Inflammatory macrophage treated with lipopolysaccharide for 4 hours (primary cell): ENCODE measurements at regions not wholly inside any gene's neighbourhood (a gene's known extent, or its start where the extent isn't known, plus 50 kb on each side); places are given as distances from the start of the nearest gene placed in this dataset.
"Not testable (repeated sequence)": the region's sequence is repeated elsewhere in the genome, so short reads cannot be mapped to it uniquely, and the experiment has no call there.

Experiments used
- DNase-seq: peaks from one replicate; pipeline ENCODE4 v3.0.0-alpha.2; 2020

- no peak for DNase-seq
Observed at GRCh38 chr9:110028676-110029075, 179.3 kb downstream of the C9orf152 start.

DNA sequence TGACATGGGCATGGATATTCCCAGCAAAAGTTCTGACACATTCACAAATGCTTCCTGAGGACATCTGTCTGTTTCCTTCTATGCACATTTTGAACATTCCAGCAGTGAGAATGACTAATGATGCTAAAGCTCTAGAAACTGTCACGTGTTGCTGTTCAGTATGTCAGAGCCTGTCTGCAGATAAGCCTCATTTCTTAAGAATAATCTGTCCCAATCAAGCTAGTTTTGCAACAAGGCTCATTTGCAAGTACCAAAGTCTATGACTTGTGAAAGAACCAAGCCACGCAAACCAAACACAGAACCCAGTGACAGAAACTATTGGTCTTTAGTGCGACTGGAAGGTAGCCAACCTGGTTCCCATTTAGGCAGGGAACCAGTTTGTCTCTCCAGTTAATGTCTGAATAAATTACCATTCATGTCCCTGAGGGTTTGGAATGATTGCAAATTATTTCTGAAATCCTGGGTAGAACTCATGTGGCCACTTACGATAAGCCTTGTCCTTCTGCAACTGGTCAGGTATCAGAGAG lies 178.5 kb downstream of the C9orf152 start:
- peak; percentile 99 for DNase-seq

GRCh38 chr9:110029956-110030480 lies 177.9 kb downstream of the C9orf152 start:
- no peak for DNase-seq

GRCh38 chr9:110030632-110031031 lies 177.3 kb downstream of the C9orf152 start:
- peak; percentile 39 for DNase-seq

GRCh38 chr9:110031511-110032173 lies 176.3 kb downstream of the C9orf152 start:
- no peak for DNase-seq

DNA sequence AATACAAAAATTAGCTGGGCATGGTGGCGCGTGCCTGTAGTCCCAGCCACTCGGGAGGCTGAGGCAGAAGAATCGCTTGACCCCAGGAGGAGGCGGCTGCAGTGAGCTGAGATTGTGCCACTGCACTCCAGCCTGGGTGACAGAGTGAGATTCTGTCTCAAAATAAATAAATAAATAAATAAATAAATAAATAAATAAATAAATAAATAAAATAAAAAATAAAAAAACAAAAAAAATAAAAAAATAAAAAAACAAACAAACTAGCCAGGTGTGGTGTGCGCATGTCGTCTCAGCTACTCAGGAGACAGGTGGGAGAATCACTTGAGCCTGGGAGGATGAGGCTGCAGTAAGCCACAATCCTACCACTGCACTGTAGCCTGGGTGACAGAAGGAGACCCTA lies 175.4 kb downstream of the C9orf152 start:
- DNase-seq, result not testable (repeated sequence)

- DNase-seq, result no peak
Observed at GRCh38 chr9:110033869-110034268, 174.1 kb downstream of the C9orf152 start.

DNA sequence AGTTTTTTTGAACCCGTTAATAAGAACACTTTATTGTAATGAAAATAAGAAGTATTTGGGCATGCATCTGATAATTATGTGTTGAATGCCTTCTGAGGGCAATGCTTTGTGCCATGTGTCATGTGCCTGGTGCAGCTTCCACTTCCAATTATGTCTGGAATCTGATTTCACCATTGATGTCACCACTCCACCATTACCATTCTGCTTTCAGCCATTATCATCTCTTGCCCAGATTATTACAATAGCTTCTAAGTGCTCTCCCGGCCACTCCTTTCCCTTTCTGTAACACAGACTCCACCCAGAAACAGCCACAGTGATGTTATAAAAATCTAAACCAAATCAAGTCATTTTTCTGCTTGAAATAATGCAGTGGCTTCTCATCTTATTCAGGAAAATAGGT lies 171.7 kb downstream of the C9orf152 start:
- DNase-seq, result no peak

GRCh38 chr9:110040788-110041187 lies 167.2 kb downstream of the C9orf152 start:
- DNase-seq, result no peak

DNA sequence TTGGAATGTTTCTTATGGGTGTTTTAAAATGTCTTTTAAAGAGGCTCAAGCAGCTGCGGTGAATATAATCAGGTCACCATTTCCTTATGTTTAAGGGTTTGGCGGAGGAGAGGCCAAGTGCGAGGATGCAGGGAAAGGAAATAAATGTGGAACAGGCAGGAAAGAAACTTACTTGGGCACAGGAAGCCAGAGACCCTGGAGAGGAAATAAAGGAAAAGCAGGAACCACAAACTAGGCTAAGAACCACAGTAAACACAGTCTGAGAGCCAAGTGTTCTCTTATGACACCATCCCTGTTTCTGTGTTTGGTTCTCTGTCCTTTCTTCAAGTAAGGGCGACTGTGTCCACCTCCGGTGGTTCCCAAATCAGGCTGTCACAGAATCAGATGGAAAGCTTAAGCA lies 166.5 kb downstream of the C9orf152 start:
- no peak for DNase-seq

GRCh38 chr9:110047232-110047954 lies 160.6 kb downstream of the C9orf152 start:
- no peak for DNase-seq

- DNase-seq, result no peak
Observed at GRCh38 chr9:110047955-110048402, 160.0 kb downstream of the C9orf152 start.

DNA sequence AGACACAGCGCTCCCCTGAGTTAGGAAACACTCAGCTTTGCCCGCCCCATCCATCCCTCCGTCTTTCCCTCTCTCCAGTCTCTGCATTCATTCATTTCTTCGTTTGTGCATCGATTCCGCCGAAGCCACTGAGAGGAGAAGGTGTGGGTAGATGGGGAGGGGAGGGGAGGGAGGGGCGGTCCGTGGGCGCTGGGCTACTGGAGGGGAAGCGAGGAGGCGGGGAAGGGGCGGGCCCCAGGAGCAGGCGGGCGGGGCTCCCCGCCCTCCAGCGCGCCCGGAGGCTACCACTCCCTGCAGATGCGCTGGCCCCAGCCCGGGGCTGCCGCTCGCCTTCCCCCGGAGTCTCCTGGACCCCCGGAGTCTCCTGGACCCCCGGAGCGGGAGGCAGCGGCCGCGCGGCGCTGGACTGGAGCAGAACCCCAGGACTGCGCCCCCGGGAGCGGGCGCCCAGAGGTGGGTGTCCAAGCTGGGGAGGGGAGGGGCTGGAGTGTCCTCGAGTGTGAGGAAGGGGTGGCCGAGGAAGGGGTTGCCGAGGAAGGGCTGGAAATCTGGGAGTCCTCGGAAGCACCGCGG lies 159.5 kb downstream of the C9orf152 start:
- DNase-seq, result peak; percentile 79

- no peak for DNase-seq
Observed at GRCh38 chr9:110048976-110049698, 158.8 kb downstream of the C9orf152 start.

- DNase-seq, result peak; percentile 63
Observed at GRCh38 chr9:110049699-110050450, 158.1 kb downstream of the C9orf152 start.

DNA sequence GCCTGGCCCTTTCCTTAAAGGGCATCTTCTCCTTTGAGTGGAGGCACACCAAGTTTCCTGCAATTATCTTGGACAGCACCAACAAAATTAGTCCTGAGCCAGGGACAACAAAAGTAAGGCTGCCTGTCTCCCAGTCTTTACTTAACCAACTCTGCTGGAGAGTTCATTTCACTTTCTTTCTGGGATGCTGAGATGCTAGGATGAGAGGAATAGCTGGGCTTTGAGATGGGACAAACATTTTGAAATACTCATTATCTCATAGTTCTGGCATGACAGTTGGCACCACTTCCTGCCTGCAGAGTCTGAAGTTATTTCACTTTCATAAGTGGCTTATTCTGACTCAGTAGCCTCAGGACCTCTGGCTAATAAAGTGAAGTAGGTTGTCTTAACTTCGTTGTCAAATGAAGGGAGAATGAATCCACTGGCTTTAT lies 157.0 kb downstream of the C9orf152 start:
- peak; percentile 94 for DNase-seq

DNA sequence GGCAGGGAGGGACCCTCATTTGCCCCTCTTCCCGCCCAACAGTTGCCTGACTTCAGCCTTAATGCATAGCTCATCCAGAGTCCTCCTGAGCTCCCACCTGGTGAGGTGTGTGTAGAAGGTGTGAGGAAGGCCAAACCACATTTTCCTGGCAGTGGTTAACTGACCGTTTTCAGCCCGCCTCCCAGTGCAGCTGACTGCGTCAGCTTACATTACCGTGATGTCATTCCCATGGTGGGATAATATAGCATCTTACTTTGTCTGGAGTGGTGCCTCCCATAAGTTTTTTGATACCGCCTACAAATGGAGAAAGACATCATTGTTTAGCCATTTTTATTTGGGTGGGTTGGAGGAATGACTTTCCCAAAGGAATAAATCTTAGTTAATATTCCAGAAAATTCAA lies 151.9 kb downstream of the C9orf152 start:
- DNase-seq, result no peak

- DNase-seq, result peak; percentile 55
Observed at GRCh38 chr9:110058304-110058953, 149.5 kb downstream of the C9orf152 start.

DNA sequence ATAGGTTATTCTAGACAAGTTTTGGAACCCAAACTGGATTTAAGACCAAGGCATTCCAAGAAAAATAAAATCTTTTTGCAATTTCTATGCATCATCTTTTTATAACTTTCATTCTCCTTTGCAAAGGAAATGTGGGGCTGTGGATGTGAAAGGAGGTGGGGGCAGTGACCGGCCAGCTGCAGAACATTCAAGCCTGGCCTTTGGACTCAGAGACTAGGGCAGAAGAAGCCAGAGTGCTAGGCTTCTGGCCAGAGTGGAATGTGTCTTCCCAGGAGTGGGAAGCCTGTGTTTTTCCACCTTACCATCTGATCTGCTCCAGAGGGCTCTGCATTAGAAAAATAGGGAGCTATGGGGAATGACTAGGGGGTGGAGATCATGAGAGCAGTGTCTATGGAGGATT lies 148.5 kb downstream of the C9orf152 start:
- no peak for DNase-seq

GRCh38 chr9:110064803-110065202 lies 143.2 kb downstream of the C9orf152 start:
- peak; percentile 49 for DNase-seq

GRCh38 chr9:110065532-110065931 lies 142.4 kb downstream of the C9orf152 start:
- peak; percentile 95 for DNase-seq
